Epithelial cell of esophagus (primary cell): ENCODE measurements at regions not wholly inside any gene's neighbourhood (a gene's known extent, or its start where the extent isn't known, plus 50 kb on each side); places are given as distances from the start of the nearest gene placed in this dataset.
"Not testable (repeated sequence)": the region's sequence is repeated elsewhere in the genome, so short reads cannot be mapped to it uniquely, and the experiment has no call there.

Experiments
- DNase-seq: peaks from one replicate; pipeline ENCODE4 v3.0.0; 2010; ENCODE audit warnings: low read depth
- H3K4me3 ChIP-seq: 2 replicates; pipeline ENCODE4 v1.5.1; 2011; ENCODE audit warnings: mild to moderate bottlenecking, low read length, control low read depth
- CTCF ChIP-seq: IDR thresholded peaks from 2 replicates; pipeline ENCODE4 v1.5.1; 2011; ENCODE audit warnings: low read depth, mild to moderate bottlenecking, low read length, control low read depth, inconsistent platforms; ENCODE audit not compliant: insufficient read depth; ENCODE audit errors: missing control alignments

DNA sequence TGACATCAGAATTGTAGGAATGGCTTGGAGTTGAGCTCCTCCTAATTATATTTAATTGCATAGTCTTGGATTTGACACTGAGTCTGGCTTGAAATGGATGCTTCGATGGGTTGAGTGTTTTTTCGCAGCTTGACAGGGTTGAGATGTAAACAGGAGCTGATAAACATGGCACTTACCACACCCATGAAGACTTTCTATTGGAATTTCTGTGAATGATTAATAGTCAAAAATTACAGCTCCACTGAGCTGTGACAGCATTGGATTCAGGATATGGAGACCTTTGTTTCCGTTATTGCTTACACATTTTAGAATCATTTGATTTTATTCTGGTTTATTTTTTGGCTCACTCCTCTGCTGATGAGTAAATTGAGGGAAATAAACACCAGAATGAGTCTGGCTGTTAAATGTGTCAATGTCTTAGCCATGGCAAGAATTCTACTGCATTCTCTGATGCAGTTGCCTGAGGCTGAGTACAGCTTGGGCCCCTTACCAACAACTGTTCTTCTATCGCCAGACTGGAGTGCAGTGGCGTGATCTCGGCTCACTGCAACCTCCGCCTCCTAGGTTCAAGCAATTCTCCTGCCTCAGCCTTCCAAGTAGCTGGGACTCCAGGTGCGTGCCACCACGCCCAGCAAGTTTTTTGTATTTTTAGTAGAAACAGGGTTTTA is 128.1 kb upstream of the DOK5 start:
- H3K4me3 ChIP-seq = no peak overlapping the region
- DNase-seq = no peak
- no peak for TF ChIP-seq CTCF

DNA sequence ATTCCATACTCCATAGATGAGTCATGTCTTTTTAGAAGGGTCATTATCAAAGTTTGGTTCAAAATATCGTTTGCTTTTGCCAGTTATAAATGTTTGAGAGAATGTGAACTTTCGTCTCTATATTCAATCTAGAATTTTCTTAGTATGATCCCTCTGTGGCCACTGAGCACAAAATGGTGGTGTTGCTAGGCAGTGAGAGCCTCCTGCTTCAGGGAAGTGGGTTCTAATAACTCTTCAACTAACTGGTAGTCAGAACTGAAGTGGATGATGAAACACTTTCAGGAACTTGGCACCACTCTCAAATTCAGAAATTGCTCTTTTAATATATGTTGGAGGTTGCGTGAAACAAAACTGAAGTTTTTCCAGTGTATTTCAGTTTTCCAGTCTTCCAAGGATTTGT is 125.0 kb upstream of the DOK5 start:
- no peak overlapping the region for H3K4me3 ChIP-seq
- no peak for TF ChIP-seq CTCF
- no peak for DNase-seq

GRCh38 chr20:54351371-54352136 is 123.8 kb upstream of the DOK5 start:
- H3K4me3 ChIP-seq = no peak overlapping the region
- no peak for DNase-seq
- TF ChIP-seq CTCF = no peak

DNA sequence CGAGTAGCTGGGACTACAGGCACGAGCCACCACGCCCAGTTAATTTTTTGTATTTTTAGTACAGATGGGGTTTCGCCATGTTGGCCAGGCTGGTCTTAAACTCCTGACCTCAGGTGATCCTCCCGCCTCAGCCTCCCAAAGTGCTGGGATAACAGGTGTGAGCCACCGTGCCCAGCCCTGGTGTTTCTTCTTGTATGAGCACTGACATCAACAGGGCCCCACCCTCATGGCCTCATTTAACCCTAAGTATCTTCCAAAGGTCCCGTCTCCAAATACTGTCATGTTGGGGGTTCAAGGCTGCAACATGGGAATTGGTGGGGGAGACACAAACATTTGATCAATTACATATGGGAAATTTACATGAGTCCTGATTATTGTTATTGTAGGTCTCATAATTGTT is 122.9 kb upstream of the DOK5 start:
- DNase-seq, H3K4me3 ChIP-seq: not testable (repeated sequence)

- DNase-seq = no peak
- no peak overlapping the region for H3K4me3 ChIP-seq
- TF ChIP-seq CTCF = no peak
Observed at GRCh38 chr20:54353292-54353691, 122.1 kb upstream of the DOK5 start.

GRCh38 chr20:54355631-54356280 is 119.6 kb upstream of the DOK5 start:
- TF ChIP-seq CTCF = no peak
- no peak overlapping the region for H3K4me3 ChIP-seq
- DNase-seq = peak; percentile 53

DNA sequence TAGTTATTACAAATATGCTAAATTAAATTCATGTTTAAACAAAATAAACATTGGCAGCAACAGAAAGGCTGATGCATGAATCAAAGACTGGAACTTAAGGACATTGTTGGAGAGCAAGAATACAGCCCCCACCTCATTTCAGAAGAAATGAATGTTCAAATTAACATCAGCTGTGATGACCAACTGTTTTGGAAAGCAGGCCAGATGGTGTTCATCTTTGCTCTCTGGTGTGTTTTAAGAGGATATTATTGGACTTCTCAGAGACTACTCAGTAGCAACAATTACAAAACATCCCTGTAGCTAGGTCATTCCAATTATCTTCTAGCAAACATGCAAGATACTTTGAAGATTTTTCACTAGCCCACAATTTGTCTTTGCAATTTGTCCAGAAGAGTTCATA is 118.6 kb upstream of the DOK5 start:
- no peak for TF ChIP-seq CTCF

More for the DNA sequence above, 118.6 kb upstream of the DOK5 start:
- DNase-seq = no peak
- no peak overlapping the region for H3K4me3 ChIP-seq
